Cardiac fibroblast (primary cell): ENCODE measurements at regions not wholly inside any gene's neighbourhood (a gene's known extent, or its start where the extent isn't known, plus 50 kb on each side); places are given as distances from the start of the nearest gene placed in this dataset.

ENCODE experiments used
- DNase-seq, 2 donors: peaks; one replicate each; pipeline versions ENCODE4 v3.0.0 to v3.0.0-alpha.2; 2010; ENCODE audit warnings: low read depth in 2 of 2
- H3K4me3 ChIP-seq, 2 donors: replicated peaks in 1 of 2; 1 replicate in 1 of 2; 2 replicates in 1 of 2; pipeline ENCODE4 v1.5.1; 2011; ENCODE audit warnings: low read depth in 2 of 2, low read length in 2 of 2, mild to moderate bottlenecking in 2 of 2, moderate library complexity in 1 of 2
- CTCF ChIP-seq: IDR thresholded peaks from one replicate; pipeline ENCODE4 v1.5.1; 2011; ENCODE audit warnings: low read depth, mild to moderate bottlenecking, low read length, inconsistent platforms

GRCh38 chr2:220276741-220277444 lies 649.5 kb downstream of the SLC4A3 start:
- no peak for TF ChIP-seq CTCF
- H3K4me3 ChIP-seq, result no peak overlapping the region
- peak; percentile 47 to 77 for DNase-seq

GRCh38 chr2:220277445-220277975 lies 650.1 kb downstream of the SLC4A3 start:
- DNase-seq, result peak; percentile 74 to 87
- no peak for TF ChIP-seq CTCF
- H3K4me3 ChIP-seq, result no peak overlapping the region

- no peak for TF ChIP-seq CTCF
- peak in 1 of 2 donors; percentile 4 for DNase-seq
- no peak overlapping the region for H3K4me3 ChIP-seq
These were observed 650.6 kb downstream of the SLC4A3 start for GRCh38 chr2:220278022-220278421.

DNA sequence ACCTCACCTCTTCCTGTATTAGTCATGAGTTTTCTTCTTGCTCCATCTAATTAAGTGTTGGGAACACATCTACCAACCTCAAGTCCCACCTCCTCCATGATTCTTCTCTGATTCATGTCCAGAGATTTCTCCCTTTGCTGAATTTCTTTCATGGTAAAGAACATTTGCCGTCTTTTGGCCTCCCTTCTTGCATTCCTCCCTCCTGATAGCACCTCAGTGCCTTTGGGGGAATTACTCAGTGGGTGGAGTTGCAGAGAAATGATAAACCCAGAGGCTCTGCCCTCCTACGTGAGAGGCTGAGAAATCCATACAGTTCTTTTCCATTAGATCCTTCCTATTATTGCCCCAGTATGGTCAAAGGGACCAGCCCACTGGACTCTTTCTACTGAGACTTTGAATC lies 651.9 kb downstream of the SLC4A3 start:
- H3K4me3 ChIP-seq, result no peak overlapping the region
- no peak for TF ChIP-seq CTCF
- peak; percentile 54 to 79 for DNase-seq

DNA sequence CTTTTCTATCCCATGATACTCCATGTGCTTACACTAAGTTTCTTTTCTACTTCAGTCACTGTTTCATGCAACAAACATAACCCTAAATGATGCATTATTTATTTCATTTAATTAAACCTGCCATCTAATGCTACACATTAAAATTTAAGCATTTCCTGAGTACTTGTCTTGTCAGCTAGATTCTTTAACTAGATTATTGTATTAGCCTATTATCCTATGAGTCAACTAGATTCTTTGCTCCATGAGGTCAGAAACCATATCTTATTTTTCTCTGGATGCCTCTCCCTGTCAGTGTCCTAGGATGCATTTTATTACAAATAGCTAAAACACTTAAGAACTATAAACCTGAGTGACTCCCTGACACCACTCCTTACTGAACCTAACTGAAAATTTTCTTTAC lies 652.4 kb downstream of the SLC4A3 start:
- peak; percentile 6 to 34 for DNase-seq
- H3K4me3 ChIP-seq, result no peak overlapping the region
- no peak for TF ChIP-seq CTCF

DNA sequence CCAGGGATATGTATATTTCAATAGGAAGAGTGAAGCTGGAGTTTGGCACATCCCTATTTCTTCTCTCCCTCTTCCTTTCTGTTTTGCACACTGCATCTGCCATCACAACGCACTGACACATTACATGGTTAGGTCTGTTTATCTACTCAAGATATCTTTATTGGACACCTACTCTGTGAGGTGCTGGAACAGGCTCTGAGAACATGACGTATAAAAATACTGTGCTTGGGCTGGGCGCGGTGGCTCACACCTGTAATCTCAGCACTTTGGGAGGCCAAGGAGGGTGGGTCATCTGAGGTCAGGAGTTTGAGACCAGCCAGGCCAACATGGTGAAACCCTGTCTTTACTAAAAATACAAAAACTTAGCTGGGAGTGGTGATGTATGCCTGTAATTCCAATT lies 653.3 kb downstream of the SLC4A3 start:
- TF ChIP-seq CTCF, result no peak
- DNase-seq, result no peak
- no peak overlapping the region for H3K4me3 ChIP-seq

DNA sequence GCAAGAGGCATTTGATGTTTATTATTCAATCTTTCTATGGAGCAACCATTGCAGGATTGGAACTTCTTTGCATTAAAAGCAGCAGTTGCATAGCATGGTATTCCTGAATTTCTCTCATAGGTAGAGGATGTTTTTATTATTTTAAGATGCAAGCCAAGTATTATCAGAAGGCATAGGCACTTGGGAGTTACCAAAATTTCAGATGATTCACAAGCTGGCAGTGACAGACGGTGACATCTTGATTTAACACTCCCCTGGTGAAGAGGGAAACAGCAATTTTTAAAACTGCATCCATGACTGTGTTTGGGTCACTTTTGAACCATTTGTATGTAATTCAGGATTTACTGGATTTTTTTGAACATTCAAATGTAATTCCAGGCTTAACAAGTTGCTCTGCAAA lies 654.3 kb downstream of the SLC4A3 start:
- DNase-seq, result no peak
- TF ChIP-seq CTCF, result no peak
- no peak overlapping the region for H3K4me3 ChIP-seq
